ENCODE measurements at regions not wholly inside any gene's neighbourhood (a gene's known extent, or its start where the extent isn't known, plus 50 kb on each side); places are given as distances from the start of the nearest gene placed in this dataset.

DNA sequence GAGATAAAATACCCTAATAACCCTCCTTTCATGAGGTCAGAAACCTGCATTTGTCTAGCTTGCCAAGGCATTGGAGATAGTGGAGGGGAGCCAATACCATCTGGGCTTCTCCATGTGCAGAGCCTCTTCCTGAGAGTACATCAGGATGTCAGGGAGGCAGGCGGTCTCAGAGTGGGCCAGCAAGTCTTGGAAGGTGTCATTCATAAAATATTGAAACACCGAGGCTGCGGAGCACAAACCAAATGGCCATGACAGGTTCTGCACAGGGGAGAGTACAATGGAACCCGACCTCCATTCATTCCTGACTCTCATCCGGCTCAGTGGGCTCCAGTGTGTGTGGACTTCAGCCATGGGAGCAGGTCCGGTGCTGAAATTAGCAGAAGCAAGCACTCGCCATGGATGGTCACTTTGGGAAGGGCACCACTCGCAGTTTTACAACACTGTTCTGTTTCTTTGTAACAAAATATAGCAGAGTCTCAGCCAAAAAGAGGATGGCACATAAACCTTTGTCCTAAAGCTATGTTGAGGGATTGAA is 446.6 kb downstream of the SIPA1L2 start:
- TF ChIP-seq, protein P1, sequence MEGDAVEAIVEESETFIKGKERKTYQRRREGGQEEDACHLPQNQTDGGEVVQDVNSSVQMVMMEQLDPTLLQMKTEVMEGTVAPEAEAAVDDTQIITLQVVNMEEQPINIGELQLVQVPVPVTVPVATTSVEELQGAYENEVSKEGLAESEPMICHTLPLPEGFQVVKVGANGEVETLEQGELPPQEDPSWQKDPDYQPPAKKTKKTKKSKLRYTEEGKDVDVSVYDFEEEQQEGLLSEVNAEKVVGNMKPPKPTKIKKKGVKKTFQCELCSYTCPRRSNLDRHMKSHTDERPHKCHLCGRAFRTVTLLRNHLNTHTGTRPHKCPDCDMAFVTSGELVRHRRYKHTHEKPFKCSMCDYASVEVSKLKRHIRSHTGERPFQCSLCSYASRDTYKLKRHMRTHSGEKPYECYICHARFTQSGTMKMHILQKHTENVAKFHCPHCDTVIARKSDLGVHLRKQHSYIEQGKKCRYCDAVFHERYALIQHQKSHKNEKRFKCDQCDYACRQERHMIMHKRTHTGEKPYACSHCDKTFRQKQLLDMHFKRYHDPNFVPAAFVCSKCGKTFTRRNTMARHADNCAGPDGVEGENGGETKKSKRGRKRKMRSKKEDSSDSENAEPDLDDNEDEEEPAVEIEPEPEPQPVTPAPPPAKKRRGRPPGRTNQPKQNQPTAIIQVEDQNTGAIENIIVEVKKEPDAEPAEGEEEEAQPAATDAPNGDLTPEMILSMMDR (conservative IDR thresholded peaks at IDR 0.05; ENCODE audit: low read depth, low read length) = no peak
- no peak overlapping the region for H3K4me3 ChIP-seq (ENCODE audit: low read length)
- no peak for DNase-seq (ENCODE audit: low read depth)

DNA sequence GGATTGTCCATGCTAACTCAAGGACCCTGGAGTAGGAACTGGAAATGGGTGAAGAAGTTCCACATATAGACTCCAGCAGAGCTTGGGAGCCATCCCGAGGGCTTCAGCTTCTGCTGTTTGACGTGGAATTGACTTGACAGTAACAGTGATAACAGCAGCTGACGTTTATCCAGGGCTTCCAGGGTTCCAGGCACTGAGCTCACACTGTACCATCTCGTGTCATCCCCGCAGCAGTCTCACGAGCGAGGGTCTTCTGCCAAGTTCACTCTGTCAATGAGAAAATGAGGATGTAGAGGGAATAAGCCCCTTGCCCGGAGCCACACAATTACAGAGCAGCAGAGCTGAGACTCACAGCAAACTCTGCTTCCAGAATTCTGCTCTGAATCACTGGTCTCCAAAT is 447.7 kb downstream of the SIPA1L2 start:
- DNase-seq (ENCODE audit: low read depth) = no peak
- TF ChIP-seq, protein P1 (conservative IDR thresholded peaks at IDR 0.05; ENCODE audit: low read depth, low read length) = no peak

GRCh38 chr1:232180779-232181136 is 449.2 kb downstream of the SIPA1L2 start:
- TF ChIP-seq, protein P1 (conservative IDR thresholded peaks at IDR 0.05; ENCODE audit: low read depth, low read length) = no peak
- DNase-seq (ENCODE audit: low read depth) = no peak
- H3K4me3 ChIP-seq (ENCODE audit: low read length) = no peak overlapping the region

More for the DNA sequence above, 447.7 kb downstream of the SIPA1L2 start:
- no peak overlapping the region for H3K4me3 ChIP-seq (ENCODE audit: low read length)

DNA sequence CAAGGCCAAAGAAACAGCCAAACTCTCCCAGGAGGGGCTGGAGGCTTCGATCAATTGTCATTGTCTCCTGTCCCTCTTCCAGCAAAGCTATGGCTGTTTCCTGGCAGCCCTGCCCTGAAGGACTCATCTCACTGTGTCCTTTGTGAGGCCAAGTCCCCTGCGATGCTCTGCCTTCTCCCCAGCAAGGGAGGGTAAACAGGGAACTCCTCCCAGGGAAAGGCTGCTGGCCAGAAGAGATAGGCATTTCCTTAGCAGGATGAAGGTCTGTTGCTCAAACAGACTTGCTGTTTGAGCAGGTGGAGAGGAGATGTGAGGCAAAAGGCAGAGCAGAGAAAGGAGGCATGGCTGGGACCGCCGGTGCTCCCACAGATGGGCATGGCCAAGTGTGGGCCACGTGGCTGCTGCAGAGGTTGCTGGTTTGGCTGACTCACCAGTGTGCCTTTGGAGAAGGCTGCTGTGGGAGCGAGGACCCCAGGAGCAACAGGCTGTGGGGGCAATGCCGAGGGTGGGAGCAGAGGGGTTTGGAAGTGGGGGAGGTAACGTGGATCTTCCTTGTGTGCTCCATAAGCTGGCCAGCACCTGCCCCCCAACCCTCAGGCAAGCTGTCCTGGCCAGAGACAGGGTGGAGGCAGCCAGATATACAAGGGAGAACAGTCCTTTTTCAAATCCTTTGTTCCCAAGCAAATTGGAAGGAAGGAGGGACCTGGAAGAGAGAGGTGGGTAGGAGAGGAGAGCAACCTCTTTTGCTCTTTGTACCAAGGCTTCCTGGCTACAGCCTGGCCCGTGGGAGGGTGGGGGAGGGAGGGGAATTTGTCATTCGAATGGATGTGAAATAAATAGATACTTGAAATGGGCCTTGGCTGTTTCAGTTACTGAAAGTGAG is 449.8 kb downstream of the SIPA1L2 start:
- DNase-seq (ENCODE audit: low read depth) = no peak
- TF ChIP-seq, protein P1 (conservative IDR thresholded peaks at IDR 0.05; ENCODE audit: low read depth, low read length) = no peak
- no peak overlapping the region for H3K4me3 ChIP-seq (ENCODE audit: low read length)

- H3K4me3 ChIP-seq (ENCODE audit: low read length) = no peak overlapping the region
- no peak for DNase-seq (ENCODE audit: low read depth)
- TF ChIP-seq, protein P1 (conservative IDR thresholded peaks at IDR 0.05; ENCODE audit: low read depth, low read length) = no peak
These were observed 451.7 kb downstream of the SIPA1L2 start for GRCh38 chr1:232178191-232178590.

DNA sequence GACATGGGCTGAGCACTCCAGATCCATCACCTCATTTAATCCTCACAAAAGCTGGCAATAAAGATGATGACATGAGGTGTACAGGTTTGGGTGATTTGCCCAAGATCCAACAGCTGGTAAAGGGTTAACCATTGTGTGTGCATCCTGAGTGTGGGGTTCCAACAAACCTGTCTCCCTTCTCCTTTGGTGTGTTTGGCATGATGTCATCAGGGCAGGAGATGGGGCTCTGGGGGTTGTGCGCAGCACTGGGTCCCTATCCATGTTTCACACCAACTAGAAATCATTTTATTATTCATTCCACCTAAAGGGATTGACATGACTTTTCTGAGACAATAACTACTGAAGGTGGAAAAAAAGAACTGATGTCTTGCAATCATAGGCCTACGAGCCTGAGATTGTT is 452.5 kb downstream of the SIPA1L2 start:
- no peak for DNase-seq (ENCODE audit: low read depth)
- H3K4me3 ChIP-seq (ENCODE audit: low read length) = no peak overlapping the region
- TF ChIP-seq, protein P1 (conservative IDR thresholded peaks at IDR 0.05; ENCODE audit: low read depth, low read length) = no peak

DNA sequence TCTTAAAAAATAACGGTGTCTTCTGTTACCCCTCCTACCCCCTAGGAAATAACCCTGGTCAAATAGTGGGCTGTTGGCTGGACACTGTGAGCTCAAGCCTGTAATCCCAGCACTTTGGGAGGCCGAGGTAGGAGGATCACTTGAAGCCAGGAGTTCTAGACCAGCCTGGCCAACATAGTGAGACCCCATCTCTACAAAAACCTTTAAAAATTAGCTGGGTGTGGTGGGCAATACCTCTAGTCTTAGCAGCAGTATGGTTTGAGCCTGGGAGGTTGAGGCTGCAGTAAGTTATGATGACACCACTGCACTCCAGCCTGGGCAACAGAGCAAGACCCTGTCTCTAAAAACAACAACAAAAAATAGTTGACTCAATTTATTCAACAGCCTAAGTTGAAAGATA is 453.7 kb downstream of the SIPA1L2 start:
- H3K4me3 ChIP-seq (ENCODE audit: low read length) = no peak overlapping the region
- TF ChIP-seq, protein P1 (conservative IDR thresholded peaks at IDR 0.05; ENCODE audit: low read depth, low read length) = no peak
- DNase-seq (ENCODE audit: low read depth) = no peak

All from retinal pigment epithelial cell (primary cell).